Neural crest cell (in vitro differentiated cells): ENCODE measurements at regions not wholly inside any gene's neighbourhood (a gene's known extent, or its start where the extent isn't known, plus 50 kb on each side); places are given as distances from the start of the nearest gene placed in this dataset.
A peak's percentile ranks its signal among the peaks of the same experiment; 100 is the strongest.

Experiments used
- DNase-seq: peaks from one replicate; pipeline ENCODE4 v3.0.0; 2021; ENCODE audit warnings: low read depth, mixed read lengths, low spot score
- H3K27ac Mint-ChIP-seq: one replicate; pipeline ENCODE4 v1.8.0; 2021; ENCODE audit warnings: mild to moderate bottlenecking, mixed read lengths; ENCODE audit not compliant: unreplicated experiment
- H3K27me3 Mint-ChIP-seq: 2 replicates; pipeline ENCODE4 v1.8.0; 2021; ENCODE audit warnings: low read depth, mild to moderate bottlenecking, mixed read lengths
- H3K36me3 Mint-ChIP-seq: 2 replicates; pipeline ENCODE4 v1.8.0; 2021; ENCODE audit warnings: low read depth, mild to moderate bottlenecking, mixed read lengths
- H3K4me1 Mint-ChIP-seq: 2 replicates; pipeline ENCODE4 v1.8.0; 2021; ENCODE audit warnings: mixed read lengths
- H3K4me3 Mint-ChIP-seq: one replicate; pipeline ENCODE4 v1.8.0; 2021; ENCODE audit warnings: mild to moderate bottlenecking, mixed read lengths
- H3K9me3 Mint-ChIP-seq: 2 replicates; pipeline ENCODE4 v1.8.0; 2021; ENCODE audit warnings: mixed read lengths
- CTCF ChIP-seq: fragments of 200-600 bp; sonication (generic); conservative IDR thresholded peaks from 2 replicates; pipeline ENCODE4 v1.5.0; 2021; ENCODE audit warnings: antibody characterized with exemption, mild to moderate bottlenecking

GRCh38 chr1:58864654-58865053 lies 80.8 kb upstream of the JUN start:
- TF ChIP-seq CTCF, result no peak
- no peak for DNase-seq
- H3K4me1 Mint-ChIP-seq, result peaks cover 21% of the 10 kb centered on the region
- H3K9me3 Mint-ChIP-seq, result no peaks in the 10 kb centered on the region
- H3K27ac Mint-ChIP-seq, result no peak overlapping the region
- no peaks in the 10 kb centered on the region for H3K27me3 Mint-ChIP-seq
- H3K4me3 Mint-ChIP-seq, result no peak overlapping the region
- no peaks in the 10 kb centered on the region for H3K36me3 Mint-ChIP-seq

- H3K4me1 Mint-ChIP-seq, result peaks cover 17% of the 10 kb centered on the region
- DNase-seq, result no peak
- no peak overlapping the region for H3K4me3 Mint-ChIP-seq
- no peak for TF ChIP-seq CTCF
- H3K27ac Mint-ChIP-seq, result no peak overlapping the region
- H3K36me3 Mint-ChIP-seq, result no peaks in the 10 kb centered on the region
- H3K9me3 Mint-ChIP-seq, result no peaks in the 10 kb centered on the region
- H3K27me3 Mint-ChIP-seq, result no peaks in the 10 kb centered on the region
Measured at GRCh38 chr1:58866578-58866977, 82.7 kb upstream of the JUN start.

GRCh38 chr1:58869638-58870297 lies 85.9 kb upstream of the JUN start:
- no peaks in the 10 kb centered on the region for H3K9me3 Mint-ChIP-seq
- no peak for TF ChIP-seq CTCF
- H3K4me1 Mint-ChIP-seq, result peaks cover 21% of the 10 kb centered on the region
- H3K36me3 Mint-ChIP-seq, result no peaks in the 10 kb centered on the region
- DNase-seq, result no peak
- no peaks in the 10 kb centered on the region for H3K27me3 Mint-ChIP-seq
- no peak overlapping the region for H3K27ac Mint-ChIP-seq
- no peak overlapping the region for H3K4me3 Mint-ChIP-seq

GRCh38 chr1:58870298-58870676 lies 86.4 kb upstream of the JUN start:
- no peak for TF ChIP-seq CTCF
- DNase-seq, result no peak
- Mint-ChIP-seq H3K4me1 (peaks cover 26% of the 10 kb centered on the region), H3K9me3 (no peaks in the 10 kb centered on the region), H3K27ac (no peak overlapping the region), H3K4me3 (no peak overlapping the region), H3K27me3 (no peaks in the 10 kb centered on the region), H3K36me3 (no peaks in the 10 kb centered on the region)

GRCh38 chr1:58874342-58874741 lies 90.5 kb upstream of the JUN start:
- H3K27ac Mint-ChIP-seq, result peak overlapping the region; percentile 94
- peaks cover 34% of the 10 kb centered on the region for H3K4me1 Mint-ChIP-seq
- H3K36me3 Mint-ChIP-seq, result no peaks in the 10 kb centered on the region
- no peak overlapping the region for H3K4me3 Mint-ChIP-seq
- no peak for TF ChIP-seq CTCF
- H3K9me3 Mint-ChIP-seq, result no peaks in the 10 kb centered on the region
- no peaks in the 10 kb centered on the region for H3K27me3 Mint-ChIP-seq
- DNase-seq, result no peak
